ENCODE measurements at regions not wholly inside any gene's neighbourhood (a gene's known extent, or its start where the extent isn't known, plus 50 kb on each side); places are given as distances from the start of the nearest gene placed in this dataset.

GRCh38 chr9:106421772-106422171 is 441.2 kb upstream of the ZNF462 start:
- no peak for FAIRE-seq
- no peak for TF ChIP-seq POLR2A (IDR thresholded peaks at IDR 0.05; ENCODE audit: low read depth, low read length)
- DNase-seq (ENCODE audit: insufficient read length, low spot score), result no peak

GRCh38 chr9:106423575-106423974 is 439.4 kb upstream of the ZNF462 start:
- FAIRE-seq, result no peak

GRCh38 chr9:106432631-106433030 is 430.3 kb upstream of the ZNF462 start:
- TF ChIP-seq POLR2A (IDR thresholded peaks at IDR 0.05; ENCODE audit: low read depth, low read length), result no peak
- FAIRE-seq (no peak), DNase-seq (ENCODE audit: insufficient read length, low spot score) (no peak)

More at GRCh38 chr9:106423575-106423974, 439.4 kb upstream of the ZNF462 start:
- DNase-seq (ENCODE audit: insufficient read length, low spot score), result no peak
- TF ChIP-seq POLR2A (IDR thresholded peaks at IDR 0.05; ENCODE audit: low read depth, low read length), result no peak

GRCh38 chr9:106438928-106439327 is 424.0 kb upstream of the ZNF462 start:
- FAIRE-seq, result no peak
- TF ChIP-seq POLR2A (IDR thresholded peaks at IDR 0.05; ENCODE audit: low read depth, low read length), result no peak
- no peak for DNase-seq (ENCODE audit: insufficient read length, low spot score)

GRCh38 chr9:106441283-106441682 is 421.7 kb upstream of the ZNF462 start:
- FAIRE-seq, result no peak
- TF ChIP-seq POLR2A (IDR thresholded peaks at IDR 0.05; ENCODE audit: low read depth, low read length), result no peak
- DNase-seq (ENCODE audit: insufficient read length, low spot score), result no peak

GRCh38 chr9:106443520-106443919 is 419.4 kb upstream of the ZNF462 start:
- TF ChIP-seq POLR2A (IDR thresholded peaks at IDR 0.05; ENCODE audit: low read depth, low read length), result no peak
- FAIRE-seq, result no peak
- no peak for DNase-seq (ENCODE audit: insufficient read length, low spot score)

GRCh38 chr9:106445107-106445506 is 417.9 kb upstream of the ZNF462 start:
- TF ChIP-seq POLR2A (IDR thresholded peaks at IDR 0.05; ENCODE audit: low read depth, low read length), result no peak
- no peak for FAIRE-seq
- no peak for DNase-seq (ENCODE audit: insufficient read length, low spot score)

GRCh38 chr9:106449336-106449927 is 413.5 kb upstream of the ZNF462 start:
- FAIRE-seq (no peak), DNase-seq (ENCODE audit: insufficient read length, low spot score) (no peak)
- no peak for TF ChIP-seq POLR2A (IDR thresholded peaks at IDR 0.05; ENCODE audit: low read depth, low read length)

- DNase-seq (ENCODE audit: insufficient read length, low spot score) (no peak), FAIRE-seq (no peak)
- no peak for TF ChIP-seq POLR2A (IDR thresholded peaks at IDR 0.05; ENCODE audit: low read depth, low read length)
Observed at GRCh38 chr9:106450549-106450948, 412.4 kb upstream of the ZNF462 start.

- DNase-seq (ENCODE audit: insufficient read length, low spot score) (no peak), FAIRE-seq (no peak)
- no peak for TF ChIP-seq POLR2A (IDR thresholded peaks at IDR 0.05; ENCODE audit: low read depth, low read length)
Observed at GRCh38 chr9:106451223-106451622, 411.7 kb upstream of the ZNF462 start.

- DNase-seq (ENCODE audit: insufficient read length, low spot score) (no peak), FAIRE-seq (no peak)
- no peak for TF ChIP-seq POLR2A (IDR thresholded peaks at IDR 0.05; ENCODE audit: low read depth, low read length)
Observed at GRCh38 chr9:106456581-106456980, 406.4 kb upstream of the ZNF462 start.

GRCh38 chr9:106467113-106467864 is 395.7 kb upstream of the ZNF462 start:
- no peak for TF ChIP-seq POLR2A (IDR thresholded peaks at IDR 0.05; ENCODE audit: low read depth, low read length)
- FAIRE-seq, result no peak
- no peak for DNase-seq (ENCODE audit: insufficient read length, low spot score)

- no peak for FAIRE-seq
Observed at GRCh38 chr9:106467865-106468164, 395.2 kb upstream of the ZNF462 start.

GRCh38 chr9:106468431-106468830 is 394.5 kb upstream of the ZNF462 start:
- FAIRE-seq (no peak), DNase-seq (ENCODE audit: insufficient read length, low spot score) (no peak)
- TF ChIP-seq POLR2A (IDR thresholded peaks at IDR 0.05; ENCODE audit: low read depth, low read length), result no peak

More at GRCh38 chr9:106467865-106468164, 395.2 kb upstream of the ZNF462 start:
- TF ChIP-seq POLR2A (IDR thresholded peaks at IDR 0.05; ENCODE audit: low read depth, low read length), result no peak
- DNase-seq (ENCODE audit: insufficient read length, low spot score), result no peak

- DNase-seq (ENCODE audit: insufficient read length, low spot score) (no peak), FAIRE-seq (no peak)
- TF ChIP-seq POLR2A (IDR thresholded peaks at IDR 0.05; ENCODE audit: low read depth, low read length), result no peak
Observed at GRCh38 chr9:106478312-106478711, 384.7 kb upstream of the ZNF462 start.

Data from H54 (cell line).